Mesendoderm (in vitro differentiated cells): ENCODE measurements at regions not wholly inside any gene's neighbourhood (a gene's known extent, or its start where the extent isn't known, plus 50 kb on each side); places are given as distances from the start of the nearest gene placed in this dataset. TPM values are rescaled to one million over a fixed set of nuclear protein-coding genes. Genes with fewer than 3 reads are reported as not detected.
A peak's percentile ranks its signal among the peaks of the same experiment; 100 is the strongest.

Experiments
- DNase-seq: peaks from one replicate; pipeline ENCODE4 v3.0.0; 2013
- H2AK5ac ChIP-seq: 2 replicates; pipeline ENCODE4 v1.6.1; 2013; ENCODE audit warnings: low read length, inconsistent platforms
- H2BK120ac ChIP-seq: 2 replicates; pipeline ENCODE4 v1.6.1; 2013; ENCODE audit warnings: low read depth, mild to moderate bottlenecking, low read length, moderate library complexity, mixed read lengths
- H2BK15ac ChIP-seq: replicated peaks from 2 replicates; pipeline ENCODE4 v1.6.1; 2013; ENCODE audit warnings: low read depth, mild to moderate bottlenecking, moderate library complexity
- H2BK5ac ChIP-seq: 2 replicates; pipeline ENCODE4 v1.6.1; 2013; ENCODE audit warnings: low read length, inconsistent platforms
- H3K18ac ChIP-seq: 2 replicates; pipeline ENCODE4 v1.6.1; 2013; ENCODE audit warnings: mild to moderate bottlenecking, low read length, mixed read lengths
- H3K23ac ChIP-seq: one replicate; pipeline ENCODE4 v1.6.1; 2013; ENCODE audit warnings: low read length
- H3K27ac ChIP-seq: 2 replicates; pipeline ENCODE4 v1.5.1; 2013; ENCODE audit warnings: low read depth, mild to moderate bottlenecking, inconsistent platforms, low read length, moderate library complexity
- H3K27me3 ChIP-seq: 2 replicates; pipeline ENCODE4 v1.6.1; 2013; ENCODE audit warnings: low read length, control low read depth, mild to moderate bottlenecking, inconsistent platforms; ENCODE audit not compliant: insufficient read depth, poor library complexity
- H3K36me3 ChIP-seq: 2 replicates; pipeline ENCODE4 v1.6.1; 2013; ENCODE audit warnings: low read length, inconsistent platforms; ENCODE audit not compliant: control insufficient read depth, insufficient read depth
- H3K4ac ChIP-seq: one replicate; pipeline ENCODE4 v1.6.1; 2013; ENCODE audit warnings: low read depth, mild to moderate bottlenecking, low read length, moderate library complexity
- H3K4me1 ChIP-seq: 2 replicates; pipeline ENCODE4 v1.6.1; 2013; ENCODE audit warnings: low read depth, low read length, inconsistent platforms; ENCODE audit not compliant: control insufficient read depth
- H3K4me2 ChIP-seq: 2 replicates; pipeline ENCODE4 v1.6.1; 2013; ENCODE audit warnings: low read length
- H3K4me3 ChIP-seq: 2 replicates; pipeline ENCODE4 v1.5.1; 2013; ENCODE audit warnings: mild to moderate bottlenecking, low read length
- H3K56ac ChIP-seq: one replicate; pipeline ENCODE4 v1.6.1; 2013; ENCODE audit warnings: low read length
- H3K79me1 ChIP-seq: 2 replicates; pipeline ENCODE4 v1.6.1; 2013; ENCODE audit warnings: low read length, inconsistent platforms
- H3K79me2 ChIP-seq: 2 replicates; pipeline ENCODE4 v1.6.1; 2013; ENCODE audit warnings: mild to moderate bottlenecking, low read length; ENCODE audit not compliant: control insufficient read depth, insufficient read depth
- H3K9ac ChIP-seq: 2 replicates; pipeline ENCODE4 v1.6.1; 2013; ENCODE audit warnings: low read length, inconsistent platforms
- H4K5ac ChIP-seq: one replicate; pipeline ENCODE4 v1.6.1; 2013; ENCODE audit warnings: low read length
- H4K8ac ChIP-seq: one replicate; pipeline ENCODE4 v1.6.1; 2013; ENCODE audit warnings: low read depth, mild to moderate bottlenecking, control low read depth, low read length, moderate library complexity
- WGBS: extraction: QIAGEN DNeasy Blood & Tissue Kit; methylation state at CpG from one replicate; pipeline ENCODE4 v1.1.7; 2013; ENCODE audit warnings: low lambda C conversion rate, missing lambda C conversion rate; ENCODE audit not compliant: insufficient coverage; ENCODE audit errors: extremely low coverage; 5-methylcytosine and 5-hydroxymethylcytosine counted together
- small RNA-seq: library from polyadenylated mRNA; stranded (forward); fragments of <200 nt; extraction: miRNeasy Mini kit (QIAGEN cat#:217004); gene quantifications from one replicate; pipeline ENCODE3, GENCODE V24; 2013; ENCODE audit not compliant: insufficient read depth

DNA sequence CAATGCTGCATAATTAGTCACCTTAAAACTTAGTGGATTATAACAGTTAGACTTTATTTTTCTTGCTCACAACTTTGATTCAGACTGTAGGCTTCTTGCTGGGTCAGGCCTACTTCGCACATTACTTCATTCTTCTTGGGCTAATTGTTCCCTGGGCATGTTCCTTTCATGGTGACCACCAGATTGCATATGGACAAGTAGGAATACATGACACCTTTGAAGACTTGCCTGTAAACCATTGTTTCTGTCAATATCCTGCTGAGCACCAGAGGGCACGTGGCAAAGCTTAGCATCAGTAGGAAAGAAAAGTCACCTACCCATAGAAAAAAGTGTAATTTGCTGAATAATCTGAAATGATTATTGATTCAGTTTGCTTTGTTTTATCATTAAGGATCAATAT is 54.3 kb upstream of the ROBO1 start:
- Histone ChIP-seq H3K79me1 (no peaks in the 10 kb centered on the region), H2BK120ac (no peak overlapping the region), H3K36me3 (no peaks in the 10 kb centered on the region), H3K4me1 (no peaks in the 10 kb centered on the region), H4K8ac (no peak overlapping the region), H4K5ac (no peak overlapping the region), H3K4ac (no peak overlapping the region), H3K4me2 (no peak overlapping the region), H3K27ac (no peak overlapping the region), H3K79me2 (no peaks in the 10 kb centered on the region), H2BK5ac (no peak overlapping the region), H3K4me3 (no peak overlapping the region), H3K23ac (no peak overlapping the region), H3K9ac (no peak overlapping the region), H2BK15ac (no peak overlapping the region), H2AK5ac (no peak overlapping the region), H3K27me3 (no peaks in the 10 kb centered on the region), H3K56ac (no peak overlapping the region), H3K18ac (no peak overlapping the region)
- WGBS, result no CpG with 5 or more reads among the region's 2 CpGs
- DNase-seq, result peak; percentile 68

DNA sequence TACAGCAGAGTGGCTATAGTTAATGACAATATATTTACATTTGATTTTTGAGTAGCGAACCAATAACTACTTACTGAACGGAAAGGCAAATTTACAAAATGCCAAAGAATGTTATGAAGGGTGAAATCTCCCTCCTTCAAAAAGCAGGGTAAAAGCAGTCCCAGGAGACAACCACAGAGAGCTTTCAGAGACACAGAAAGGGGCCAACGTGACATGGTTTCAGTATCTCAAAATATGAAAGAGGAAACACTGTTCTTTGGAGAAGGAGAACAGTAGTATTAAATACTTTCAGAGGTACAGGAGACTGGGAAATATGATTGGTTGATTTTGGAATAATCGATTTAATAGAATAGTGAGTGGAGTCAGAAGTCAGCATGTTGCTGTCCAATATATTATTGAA is 52.3 kb upstream of the ROBO1 start:
- Histone ChIP-seq H3K23ac (no peak overlapping the region), H3K79me2 (no peaks in the 10 kb centered on the region), H3K56ac (no peak overlapping the region), H3K4me2 (no peak overlapping the region), H3K4ac (no peak overlapping the region), H3K27ac (no peak overlapping the region), H2BK5ac (no peak overlapping the region), H2BK120ac (no peak overlapping the region), H4K5ac (no peak overlapping the region), H3K18ac (no peak overlapping the region), H2AK5ac (no peak overlapping the region), H4K8ac (no peak overlapping the region), H2BK15ac (no peak overlapping the region), H3K27me3 (no peaks in the 10 kb centered on the region), H3K4me1 (no peaks in the 10 kb centered on the region), H3K4me3 (no peak overlapping the region), H3K79me1 (no peaks in the 10 kb centered on the region), H3K36me3 (no peaks in the 10 kb centered on the region), H3K9ac (no peak overlapping the region)
- WGBS, result 100% methylated on average over 1 of the region's 4 CpGs
- no peak for DNase-seq

DNA sequence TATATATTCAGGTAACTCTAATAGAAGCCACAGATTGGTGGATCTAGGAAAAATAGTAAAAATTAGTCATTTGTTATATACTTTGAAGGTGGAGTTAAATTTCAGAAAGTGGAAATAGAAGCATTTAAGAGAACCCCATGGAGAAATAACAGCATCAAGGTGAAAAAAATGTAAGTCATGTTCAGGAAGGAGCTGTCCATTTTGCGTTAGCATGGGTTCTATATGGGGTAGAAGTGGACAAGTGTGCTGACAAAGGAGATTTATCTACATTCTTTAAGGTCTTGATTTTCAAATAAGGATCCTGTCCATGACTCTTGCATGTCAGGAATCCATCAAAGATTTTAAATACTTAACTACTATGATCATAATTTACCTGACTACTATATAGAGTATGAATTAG is 50.2 kb upstream of the ROBO1 start:
- no peak overlapping the region for H3K4me2 ChIP-seq
- no CpG with 5 or more reads among the region's 1 CpG for WGBS
- H2BK15ac ChIP-seq, result no peak overlapping the region
- no peak overlapping the region for H3K4ac ChIP-seq
- H2BK5ac ChIP-seq, result no peak overlapping the region
- no peak overlapping the region for H2AK5ac ChIP-seq
- H4K8ac ChIP-seq, result no peak overlapping the region
- no peaks in the 10 kb centered on the region for H3K79me2 ChIP-seq
- H3K9ac ChIP-seq, result no peak overlapping the region
- H3K18ac ChIP-seq, result no peak overlapping the region
- no peaks in the 10 kb centered on the region for H3K79me1 ChIP-seq
- H3K27ac ChIP-seq, result no peak overlapping the region
- H3K4me1 ChIP-seq, result no peaks in the 10 kb centered on the region
- H4K5ac ChIP-seq, result no peak overlapping the region
- H3K56ac ChIP-seq, result no peak overlapping the region
- no peak overlapping the region for H3K4me3 ChIP-seq
- no peaks in the 10 kb centered on the region for H3K36me3 ChIP-seq
- H2BK120ac ChIP-seq, result no peak overlapping the region
- DNase-seq, result no peak
- no peaks in the 10 kb centered on the region for H3K27me3 ChIP-seq
- H3K23ac ChIP-seq, result no peak overlapping the region

Small RNA genes in the stretch of these regions (small RNA-seq; reads per million reads assigned to genes)
- gene AC108740.1, result not detected
